Activated T-cell treated with anti-CD3 and anti-CD28 coated beads, Interleukin-2, amount 50 U/mL, for 4 hours (primary cell): ENCODE measurements at regions not wholly inside any gene's neighbourhood (a gene's known extent, or its start where the extent isn't known, plus 50 kb on each side); places are given as distances from the start of the nearest gene placed in this dataset.
"Not testable (repeated sequence)": the region's sequence is repeated elsewhere in the genome, so short reads cannot be mapped to it uniquely, and the experiment has no call there.

ENCODE experiments used
- ATAC-seq, 2 donors: fragments of 200-7000 bp; cut with Tn5 transposase; one replicate each; pipeline ENCODE4 v1.10.0; 2021
- DNase-seq: peaks from one replicate; pipeline ENCODE4 v3.0.0-alpha.2; 2020
- H3K27me3 Mint-ChIP-seq: one replicate; pipeline ENCODE4 v1.8.0; 2021; ENCODE audit warnings: low read depth, mixed read lengths
- H3K36me3 Mint-ChIP-seq: one replicate; pipeline ENCODE4 v1.8.0; 2022; ENCODE audit warnings: mixed read lengths; ENCODE audit not compliant: insufficient read depth
- H3K4me1 Mint-ChIP-seq: one replicate; pipeline ENCODE4 v1.8.0; 2021; ENCODE audit warnings: low read depth, mixed read lengths
- H3K4me3 Mint-ChIP-seq: one replicate; pipeline ENCODE4 v1.8.0; 2021; ENCODE audit warnings: mild to moderate bottlenecking, moderate library complexity, mixed read lengths
- H3K9me3 Mint-ChIP-seq: one replicate; pipeline ENCODE4 v1.8.0; 2021; ENCODE audit warnings: mixed read lengths

- not testable (repeated sequence) for H3K36me3 Mint-ChIP-seq, H3K27me3 Mint-ChIP-seq, H3K9me3 Mint-ChIP-seq, DNase-seq, H3K4me3 Mint-ChIP-seq, ATAC-seq
- H3K4me1 Mint-ChIP-seq, result peaks cover 14% of the 10 kb centered on the region
Observed at GRCh38 chr16:70061671-70062218, 52.4 kb upstream of the PDPR start.

- not testable (repeated sequence) for DNase-seq, H3K9me3 Mint-ChIP-seq, ATAC-seq, H3K27me3 Mint-ChIP-seq, H3K4me3 Mint-ChIP-seq, H3K36me3 Mint-ChIP-seq
- peaks cover 12% of the 10 kb centered on the region for H3K4me1 Mint-ChIP-seq
Observed at GRCh38 chr16:70062947-70063346, 51.2 kb upstream of the PDPR start.
